GM18499 (cell line): ENCODE measurements at regions not wholly inside any gene's neighbourhood (a gene's known extent, or its start where the extent isn't known, plus 50 kb on each side); places are given as distances from the start of the nearest gene placed in this dataset.

Experiments
- ATAC-seq: cut with Tn5 transposase; IDR thresholded peaks from one replicate; pipeline ENCODE4 v1.9.1; 2021; ENCODE audit warnings: moderate number of reproducible peaks; ENCODE audit not compliant: insufficient read depth, unreplicated experiment

- ATAC-seq, result no peak
Measured at GRCh38 chr4:181475781-181476507, 767.3 kb upstream of the TENM3 start.

- ATAC-seq, result no peak
Measured at GRCh38 chr4:181476508-181476890, 766.7 kb upstream of the TENM3 start.

GRCh38 chr4:181477591-181477990, 765.6 kb upstream of the TENM3 start:
- no peak for ATAC-seq

GRCh38 chr4:181478656-181479055, 764.5 kb upstream of the TENM3 start:
- ATAC-seq, result no peak

- ATAC-seq, result no peak
Measured at GRCh38 chr4:181479141-181479540, 764.1 kb upstream of the TENM3 start.

GRCh38 chr4:181484396-181484795, 758.8 kb upstream of the TENM3 start:
- ATAC-seq, result no peak

GRCh38 chr4:181488926-181489325, 754.3 kb upstream of the TENM3 start:
- ATAC-seq, result no peak

- ATAC-seq, result no peak
Measured at GRCh38 chr4:181498148-181498547, 745.1 kb upstream of the TENM3 start.

GRCh38 chr4:181502611-181503010, 740.6 kb upstream of the TENM3 start:
- no peak for ATAC-seq

- no peak for ATAC-seq
Measured at GRCh38 chr4:181503687-181504390, 739.4 kb upstream of the TENM3 start.

GRCh38 chr4:181504924-181505323, 738.3 kb upstream of the TENM3 start:
- no peak for ATAC-seq

- ATAC-seq, result no peak
Measured at GRCh38 chr4:181507180-181507835, 735.9 kb upstream of the TENM3 start.

- ATAC-seq, result no peak
Measured at GRCh38 chr4:181507938-181508337, 735.3 kb upstream of the TENM3 start.

GRCh38 chr4:181508601-181509000, 734.6 kb upstream of the TENM3 start:
- no peak for ATAC-seq

GRCh38 chr4:181509073-181509472, 734.1 kb upstream of the TENM3 start:
- no peak for ATAC-seq

- ATAC-seq, result no peak
Measured at GRCh38 chr4:181517491-181517890, 725.7 kb upstream of the TENM3 start.

- ATAC-seq, result no peak
Measured at GRCh38 chr4:181520790-181521189, 722.4 kb upstream of the TENM3 start.

- no peak for ATAC-seq
Measured at GRCh38 chr4:181523973-181524372, 719.2 kb upstream of the TENM3 start.

- ATAC-seq, result no peak
Measured at GRCh38 chr4:181524499-181524898, 718.7 kb upstream of the TENM3 start.

- ATAC-seq, result no peak
Measured at GRCh38 chr4:181525634-181526033, 717.6 kb upstream of the TENM3 start.

GRCh38 chr4:181528570-181529184, 714.5 kb upstream of the TENM3 start:
- no peak for ATAC-seq
